ENCODE measurements at regions not wholly inside any gene's neighbourhood (a gene's known extent, or its start where the extent isn't known, plus 50 kb on each side); places are given as distances from the start of the nearest gene placed in this dataset.
"Not testable (repeated sequence)": the region's sequence is repeated elsewhere in the genome, so short reads cannot be mapped to it uniquely, and the experiment has no call there.

GRCh38 chr12:25337916-25338315 lies 87.2 kb upstream of the KRAS start:
- no peak for DNase-seq (ENCODE audit: low read depth)

GRCh38 chr12:25332143-25332542 lies 81.4 kb upstream of the KRAS start:
- DNase-seq (ENCODE audit: low read depth): no peak

DNA sequence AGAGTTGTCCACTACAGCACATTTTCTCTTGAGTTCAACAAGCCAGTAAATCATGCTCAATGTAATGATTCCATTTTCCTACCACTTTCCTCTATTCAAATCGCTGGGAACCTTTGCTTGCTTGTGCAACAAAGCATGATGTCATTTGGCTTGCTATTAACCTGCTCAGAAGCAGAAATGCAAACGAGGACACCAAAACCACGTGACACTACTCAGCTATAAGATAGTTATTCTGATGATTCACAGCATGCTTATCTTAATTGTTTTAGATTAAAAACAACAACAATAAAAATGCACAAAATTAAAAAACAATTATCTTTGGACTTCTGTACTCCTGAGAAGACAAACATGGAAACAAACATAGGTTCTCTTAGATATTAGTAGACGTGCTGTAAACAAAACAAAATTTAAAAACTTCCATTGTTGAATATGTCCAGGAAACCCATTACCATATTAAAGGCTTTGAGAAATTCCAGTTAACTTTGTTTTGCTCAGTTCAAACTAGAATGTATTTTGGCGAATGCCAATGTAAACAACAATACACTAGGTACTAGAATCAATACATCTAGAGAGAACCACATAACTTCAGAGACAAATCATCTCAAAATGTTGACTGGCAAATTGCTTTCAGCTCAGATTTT lies 77.5 kb upstream of the KRAS start:
- no peak for DNase-seq (ENCODE audit: low read depth)

GRCh38 chr12:25327321-25327720 lies 76.6 kb upstream of the KRAS start:
- DNase-seq (ENCODE audit: low read depth): no peak

DNA sequence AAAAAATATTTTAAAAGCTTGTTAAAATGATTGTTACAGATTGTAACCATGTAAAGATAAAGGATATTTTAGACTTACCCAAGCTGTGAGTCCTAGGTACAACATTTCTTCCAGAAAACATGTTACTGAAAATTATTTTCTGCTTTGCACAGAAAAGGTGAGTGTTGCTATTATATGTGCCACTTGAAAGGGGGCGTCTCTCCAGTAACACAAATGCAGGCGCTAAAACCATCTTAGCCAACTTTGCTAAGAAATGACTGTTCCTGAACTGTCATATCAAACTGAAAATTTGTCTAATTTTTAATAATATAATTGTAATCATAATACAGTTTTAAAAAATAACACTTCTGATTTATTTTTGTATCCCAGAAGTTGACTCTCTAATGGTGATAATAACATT lies 75.6 kb upstream of the KRAS start:
- no peak for DNase-seq (ENCODE audit: low read depth)

DNA sequence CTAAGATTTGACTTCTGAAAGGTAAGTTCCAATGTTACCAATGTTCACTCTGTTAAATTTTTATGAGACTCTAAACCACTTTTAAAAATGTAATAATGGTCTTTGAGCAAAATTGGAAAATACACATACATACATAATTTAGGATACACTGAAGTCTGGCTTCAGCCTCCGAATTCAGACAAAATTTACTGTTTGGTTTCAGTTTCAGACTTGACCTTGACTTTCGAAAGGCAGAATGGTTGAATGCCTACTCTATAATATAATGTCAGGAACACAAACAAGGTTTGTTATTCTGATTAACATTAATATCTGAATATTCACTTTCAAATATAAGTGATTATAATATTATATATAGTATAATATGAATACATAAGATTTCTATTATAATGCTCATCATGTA lies 74.1 kb upstream of the KRAS start:
- no peak for DNase-seq (ENCODE audit: low read depth)

GRCh38 chr12:25323581-25323982 lies 72.9 kb upstream of the KRAS start:
- DNase-seq (ENCODE audit: low read depth): no peak

GRCh38 chr12:25322918-25323531 lies 72.3 kb upstream of the KRAS start:
- DNase-seq (ENCODE audit: low read depth): no peak

GRCh38 chr12:25322351-25322750 lies 71.6 kb upstream of the KRAS start:
- no peak for DNase-seq (ENCODE audit: low read depth)

DNA sequence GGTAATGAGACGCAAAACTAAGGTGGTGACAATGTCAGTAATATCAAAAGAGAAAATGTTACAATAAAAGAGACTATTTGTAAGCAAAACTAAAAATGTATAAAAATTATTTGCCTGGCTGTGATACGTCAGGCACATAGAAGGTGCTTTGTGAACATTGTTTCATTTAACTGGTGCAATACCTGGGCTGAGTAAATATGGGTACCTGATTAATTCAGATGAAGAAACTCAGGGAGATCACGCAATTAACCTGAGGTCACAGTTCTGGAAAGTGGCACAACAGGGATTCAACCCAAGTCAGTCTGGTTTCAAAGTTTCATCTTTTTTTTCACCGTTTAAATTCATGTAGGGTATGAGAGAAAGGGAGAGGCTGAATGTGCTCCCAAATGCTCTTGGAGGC lies 71.0 kb upstream of the KRAS start:
- no peak for DNase-seq (ENCODE audit: low read depth)

DNA sequence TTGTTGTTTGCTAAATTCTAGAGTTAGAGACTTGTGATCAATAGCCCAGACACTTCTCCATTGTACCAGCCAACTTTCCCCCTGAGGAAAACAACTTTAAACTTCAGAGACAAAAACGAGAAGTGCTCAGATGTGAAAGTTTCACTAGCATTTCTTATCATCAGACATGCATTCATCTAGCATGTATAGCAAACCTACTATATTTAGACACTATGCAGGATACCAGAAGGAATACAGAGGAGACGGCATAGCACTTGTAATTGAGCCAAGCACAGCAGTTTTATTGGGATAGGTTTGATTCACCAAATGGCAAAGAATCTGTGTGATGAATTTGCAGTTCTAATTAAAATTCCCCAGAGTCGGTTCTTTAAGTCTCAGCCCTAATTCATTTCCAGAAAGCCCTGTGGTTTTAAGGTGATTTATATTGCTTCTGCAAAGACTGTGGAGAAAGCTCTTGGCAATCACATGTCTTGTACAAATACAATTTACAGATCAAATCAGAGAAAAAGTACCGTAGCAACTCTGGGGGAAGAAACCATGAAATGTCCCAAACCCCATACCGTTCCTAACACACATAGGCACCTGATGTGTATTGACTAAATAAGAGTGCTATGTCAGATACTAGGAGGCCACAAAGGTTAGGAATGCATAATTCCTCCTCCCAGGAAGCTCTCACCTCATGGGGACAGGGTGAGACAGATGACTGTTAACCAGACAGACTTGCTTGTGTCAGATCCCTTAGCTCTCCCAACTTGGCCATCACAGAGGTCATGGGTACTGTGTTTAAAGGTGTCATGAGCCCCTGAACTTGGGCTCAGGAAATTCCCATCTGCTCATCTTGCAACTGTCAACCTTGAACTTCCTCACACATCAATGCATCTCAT lies 69.6 kb upstream of the KRAS start:
- no peak for DNase-seq (ENCODE audit: low read depth)

DNA sequence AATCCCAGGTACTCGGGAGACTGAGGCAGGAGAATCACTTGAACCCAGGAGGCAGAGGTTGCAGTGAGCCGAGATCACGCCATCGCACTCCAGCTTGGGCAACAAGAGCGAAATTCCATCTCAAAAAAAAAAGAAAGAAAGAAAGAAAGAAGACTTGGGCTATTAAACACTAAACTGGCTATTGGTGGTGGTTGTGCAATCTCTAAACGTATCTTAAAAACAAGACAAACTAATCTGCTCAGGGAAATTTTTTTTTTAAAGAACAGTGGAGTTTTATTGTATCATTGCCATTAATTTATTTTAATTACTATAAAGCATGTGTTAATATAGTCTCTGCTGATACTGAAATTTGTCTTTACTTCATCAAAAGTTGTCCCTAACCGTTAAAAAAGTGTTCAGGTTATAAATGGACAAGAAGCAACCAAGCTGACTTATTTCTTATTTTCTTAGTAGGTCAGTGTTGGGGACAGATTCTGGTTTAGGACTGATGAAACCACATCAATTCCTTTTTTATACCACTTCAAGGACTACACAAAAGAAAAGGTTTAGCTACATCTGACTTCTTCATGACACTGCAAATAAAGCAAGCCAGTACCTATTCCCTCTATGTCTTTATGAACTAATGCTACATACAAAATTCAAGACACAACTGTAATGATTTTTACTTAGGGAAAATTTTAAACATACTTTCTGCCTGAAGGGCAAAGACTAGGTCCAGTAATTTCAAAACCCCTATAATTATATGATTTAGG lies 68.7 kb upstream of the KRAS start:
- DNase-seq (ENCODE audit: low read depth): no peak

DNA sequence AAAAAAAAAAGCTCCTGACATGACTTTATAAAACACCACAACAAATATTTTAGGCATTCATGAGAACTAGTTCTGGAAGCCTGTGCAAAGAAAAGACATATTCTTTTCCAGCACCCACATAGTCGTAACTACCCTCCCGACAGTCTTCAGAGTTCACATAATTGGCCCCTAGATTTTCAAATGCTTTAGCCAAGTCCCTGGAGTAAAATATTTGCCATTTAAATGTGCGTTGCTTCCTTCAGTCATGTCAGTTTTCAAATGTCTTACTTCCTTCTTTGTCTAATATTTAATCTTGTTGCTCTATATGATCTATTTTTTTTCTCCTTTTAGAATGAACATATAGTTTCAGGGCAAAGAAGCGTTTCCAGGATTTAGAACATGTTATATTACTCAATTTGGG lies 66.8 kb upstream of the KRAS start:
- no peak for DNase-seq (ENCODE audit: low read depth)

GRCh38 chr12:25315388-25315787 lies 64.7 kb upstream of the KRAS start:
- DNase-seq (ENCODE audit: low read depth): no peak

GRCh38 chr12:25313266-25313990 lies 62.7 kb upstream of the KRAS start:
- DNase-seq (ENCODE audit: low read depth): not testable (repeated sequence)

DNA sequence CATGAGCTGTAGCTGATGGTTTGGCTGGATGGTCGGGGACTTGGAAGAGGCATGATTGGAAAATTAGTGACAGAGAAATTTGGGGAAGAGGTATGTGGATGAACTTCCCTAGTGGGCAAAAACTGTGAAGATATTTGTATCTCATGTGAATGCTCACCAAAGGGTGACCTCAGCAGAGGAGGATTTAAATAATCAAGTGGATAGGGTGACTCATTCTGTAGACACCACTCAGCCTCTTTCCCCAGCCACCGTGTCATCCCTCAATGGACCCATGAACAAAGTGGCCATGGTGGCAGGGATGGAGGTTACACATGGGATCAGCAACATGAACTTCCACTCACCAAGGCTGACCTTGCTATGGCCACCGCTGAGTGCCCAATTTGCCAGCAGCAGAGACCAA lies 60.8 kb upstream of the KRAS start:
- no peak for DNase-seq (ENCODE audit: low read depth)

DNA sequence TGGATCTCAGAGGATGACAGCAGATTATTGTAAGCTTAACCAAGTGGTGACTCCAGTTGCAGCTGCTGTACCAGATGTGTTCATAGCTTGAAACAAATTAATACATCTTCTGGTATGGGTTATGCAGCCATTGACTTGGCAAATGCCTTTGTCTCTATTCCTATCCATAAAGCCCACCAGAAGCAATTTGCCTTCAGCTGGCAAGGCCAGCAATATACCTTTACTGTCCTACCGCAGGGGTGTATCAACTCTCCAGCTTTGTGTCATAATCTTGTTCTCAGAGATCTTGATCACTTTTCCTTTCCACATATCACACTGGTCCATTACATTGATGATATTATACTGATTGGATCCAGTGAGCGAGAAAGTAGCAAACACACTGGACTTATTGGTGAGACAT lies 59.3 kb upstream of the KRAS start:
- DNase-seq (ENCODE audit: low read depth): not testable (repeated sequence)

DNA sequence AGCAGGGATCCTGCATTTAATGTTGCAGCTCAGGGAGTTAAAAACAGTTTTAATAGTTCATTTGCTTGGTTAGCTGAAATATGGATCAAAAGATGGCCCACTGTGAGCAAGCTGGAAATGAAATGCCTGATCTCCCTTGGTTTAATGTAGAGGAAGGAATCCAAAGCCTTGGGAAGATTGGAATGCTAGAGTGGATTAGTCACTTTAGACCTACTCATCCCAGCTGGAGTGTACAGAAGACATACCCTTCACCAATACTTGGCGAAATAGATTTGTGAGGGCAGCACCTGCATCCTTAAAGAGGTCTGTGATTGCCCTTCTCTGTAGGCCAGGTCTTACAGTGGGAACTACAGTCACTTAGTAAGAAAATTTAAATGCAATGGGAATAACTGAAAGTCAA lies 58.0 kb upstream of the KRAS start:
- no peak for DNase-seq (ENCODE audit: low read depth)

DNA sequence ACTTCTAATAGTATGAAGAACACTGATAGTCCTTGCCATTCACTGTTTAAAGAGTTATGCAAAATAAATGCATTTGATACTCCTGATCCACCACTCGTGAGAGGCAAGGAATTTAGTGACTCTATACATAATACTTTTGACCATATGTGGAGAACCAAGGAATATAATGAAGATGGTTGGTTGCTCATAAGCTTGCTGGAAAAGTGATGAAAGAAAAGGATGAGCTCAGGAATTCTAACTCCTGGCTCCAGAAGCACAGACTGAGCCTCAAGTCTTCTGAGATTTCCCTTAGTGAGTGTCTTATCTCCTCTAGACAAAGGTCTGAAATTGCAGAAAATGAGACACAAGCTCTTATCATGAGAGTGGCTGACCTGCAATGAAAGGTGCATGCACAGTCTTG lies 57.1 kb upstream of the KRAS start:
- no peak for DNase-seq (ENCODE audit: low read depth)

DNA sequence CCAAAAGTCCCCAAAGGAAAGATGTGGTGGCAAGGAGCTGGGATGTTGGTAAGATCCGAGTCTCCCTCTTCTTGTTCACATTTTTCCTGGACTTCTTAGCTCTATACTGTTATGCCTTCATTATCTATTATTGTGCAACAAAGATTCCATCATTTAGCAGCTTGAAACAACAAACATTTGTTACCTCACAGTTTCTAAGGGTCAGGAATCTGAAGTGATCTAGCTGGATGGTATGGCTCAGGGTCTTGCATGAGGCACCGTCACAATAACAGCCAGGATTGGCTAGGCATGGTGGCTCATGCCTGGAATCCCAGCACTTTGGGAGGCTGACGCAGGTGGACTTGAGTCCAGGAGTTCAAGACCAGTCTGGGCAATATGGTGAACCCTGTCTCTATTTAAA lies 51.1 kb upstream of the KRAS start:
- DNase-seq (ENCODE audit: low read depth): no peak
